Activated naive CD8-positive, alpha-beta T cell treated with anti-CD3 and anti-CD28 coated beads, Interleukin-2, amount 50 U/mL, for 24 hours (primary cell): ENCODE measurements at regions not wholly inside any gene's neighbourhood (a gene's known extent, or its start where the extent isn't known, plus 50 kb on each side); places are given as distances from the start of the nearest gene placed in this dataset.

Experiments
- ATAC-seq: fragments of 150-1000 bp; cut with Tn5 transposase; one replicate; pipeline ENCODE4 v1.10.0; 2021
- DNase-seq: peaks from one replicate; pipeline ENCODE4 v3.0.0; 2021
- H3K27ac Mint-ChIP-seq: one replicate; pipeline ENCODE4 v1.8.0; 2021; ENCODE audit warnings: mild to moderate bottlenecking, mixed read lengths
- H3K27me3 Mint-ChIP-seq: one replicate; pipeline ENCODE4 v1.8.0; 2021; ENCODE audit warnings: mixed read lengths
- H3K36me3 Mint-ChIP-seq: one replicate; pipeline ENCODE4 v1.8.0; 2021; ENCODE audit warnings: low read depth, mixed read lengths
- H3K4me1 Mint-ChIP-seq: one replicate; pipeline ENCODE4 v1.8.0; 2021; ENCODE audit warnings: mixed read lengths
- H3K4me3 Mint-ChIP-seq: one replicate; pipeline ENCODE4 v1.8.0; 2021; ENCODE audit warnings: mild to moderate bottlenecking, moderate library complexity, mixed read lengths
- H3K9me3 Mint-ChIP-seq: one replicate; pipeline ENCODE4 v1.8.0; 2021; ENCODE audit warnings: mixed read lengths

- DNase-seq = no peak
- Mint-ChIP-seq H3K4me1 (no peaks in the 10 kb centered on the region), H3K27me3 (peaks cover 35% of the 10 kb centered on the region), H3K36me3 (no peaks in the 10 kb centered on the region), H3K9me3 (no peaks in the 10 kb centered on the region), H3K27ac (no peak overlapping the region), H3K4me3 (no peak overlapping the region)
- ATAC-seq = no peak
Observed at GRCh38 chr10:4749271-4749574, 76.8 kb upstream of the AKR1E2 start.

GRCh38 chr10:4748491-4749270 is 77.3 kb upstream of the AKR1E2 start:
- no peak overlapping the region for H3K27ac Mint-ChIP-seq
- ATAC-seq (no peak), DNase-seq (no peak)
- H3K27me3 Mint-ChIP-seq = peaks cover 38% of the 10 kb centered on the region
- no peaks in the 10 kb centered on the region for H3K9me3 Mint-ChIP-seq
- H3K36me3 Mint-ChIP-seq = no peaks in the 10 kb centered on the region
- no peak overlapping the region for H3K4me3 Mint-ChIP-seq
- no peaks in the 10 kb centered on the region for H3K4me1 Mint-ChIP-seq

- DNase-seq = no peak
- Mint-ChIP-seq H3K27me3 (peaks cover 33% of the 10 kb centered on the region), H3K4me1 (no peaks in the 10 kb centered on the region), H3K9me3 (no peaks in the 10 kb centered on the region), H3K27ac (no peak overlapping the region), H3K4me3 (no peak overlapping the region), H3K36me3 (no peaks in the 10 kb centered on the region)
- no peak for ATAC-seq
Observed at GRCh38 chr10:4742217-4742616, 83.8 kb upstream of the AKR1E2 start.

GRCh38 chr10:4740471-4740870 is 85.5 kb upstream of the AKR1E2 start:
- ATAC-seq (no peak), DNase-seq (no peak)
- Mint-ChIP-seq H3K9me3 (no peaks in the 10 kb centered on the region), H3K27ac (no peak overlapping the region), H3K36me3 (no peaks in the 10 kb centered on the region), H3K27me3 (peaks cover 29% of the 10 kb centered on the region), H3K4me3 (no peak overlapping the region), H3K4me1 (no peaks in the 10 kb centered on the region)

- DNase-seq (no peak), ATAC-seq (no peak)
- H3K4me3 Mint-ChIP-seq = no peak overlapping the region
- H3K36me3 Mint-ChIP-seq = no peaks in the 10 kb centered on the region
- no peak overlapping the region for H3K27ac Mint-ChIP-seq
- H3K27me3 Mint-ChIP-seq = peaks cover 19% of the 10 kb centered on the region
- H3K4me1 Mint-ChIP-seq = peaks cover 7% of the 10 kb centered on the region
- H3K9me3 Mint-ChIP-seq = no peaks in the 10 kb centered on the region
Observed at GRCh38 chr10:4736608-4737007, 89.4 kb upstream of the AKR1E2 start.

GRCh38 chr10:4736183-4736582 is 89.8 kb upstream of the AKR1E2 start:
- no peaks in the 10 kb centered on the region for H3K9me3 Mint-ChIP-seq
- no peaks in the 10 kb centered on the region for H3K36me3 Mint-ChIP-seq
- DNase-seq (no peak), ATAC-seq (no peak)
- H3K27ac Mint-ChIP-seq = no peak overlapping the region
- H3K4me3 Mint-ChIP-seq = no peak overlapping the region
- H3K4me1 Mint-ChIP-seq = peaks cover 7% of the 10 kb centered on the region
- H3K27me3 Mint-ChIP-seq = peaks cover 21% of the 10 kb centered on the region

- Mint-ChIP-seq H3K36me3 (no peaks in the 10 kb centered on the region), H3K27ac (no peak overlapping the region), H3K4me1 (peaks cover 7% of the 10 kb centered on the region), H3K4me3 (no peak overlapping the region), H3K9me3 (no peaks in the 10 kb centered on the region), H3K27me3 (peaks cover 16% of the 10 kb centered on the region)
- no peak for DNase-seq
- ATAC-seq = no peak
Observed at GRCh38 chr10:4733843-4734224, 92.2 kb upstream of the AKR1E2 start.

GRCh38 chr10:4733150-4733842 is 92.7 kb upstream of the AKR1E2 start:
- Mint-ChIP-seq H3K4me1 (peaks cover 7% of the 10 kb centered on the region), H3K27me3 (peaks cover 16% of the 10 kb centered on the region), H3K36me3 (no peaks in the 10 kb centered on the region), H3K27ac (no peak overlapping the region), H3K4me3 (no peak overlapping the region), H3K9me3 (no peaks in the 10 kb centered on the region)
- DNase-seq (no peak), ATAC-seq (peak; percentile 40)

- Mint-ChIP-seq H3K4me1 (peaks cover 17% of the 10 kb centered on the region), H3K36me3 (no peaks in the 10 kb centered on the region)
- DNase-seq = no peak
Observed at GRCh38 chr10:4730998-4731397, 95.0 kb upstream of the AKR1E2 start.

GRCh38 chr10:4725917-4726606 is 99.9 kb upstream of the AKR1E2 start:
- Mint-ChIP-seq H3K27ac (peak overlapping the region; percentile 73), H3K9me3 (peaks cover 3% of the 10 kb centered on the region), H3K4me1 (peaks cover 13% of the 10 kb centered on the region), H3K4me3 (no peak overlapping the region), H3K27me3 (peaks cover 6% of the 10 kb centered on the region), H3K36me3 (no peaks in the 10 kb centered on the region)
- ATAC-seq (peak; percentile 84), DNase-seq (no peak)

More at GRCh38 chr10:4730998-4731397, 95.0 kb upstream of the AKR1E2 start:
- Mint-ChIP-seq H3K27me3 (peaks cover 15% of the 10 kb centered on the region), H3K27ac (no peak overlapping the region), H3K4me3 (no peak overlapping the region), H3K9me3 (peaks cover 3% of the 10 kb centered on the region)
- no peak for ATAC-seq

- Mint-ChIP-seq H3K36me3 (no peaks in the 10 kb centered on the region), H3K27ac (no peak overlapping the region), H3K4me3 (no peak overlapping the region), H3K9me3 (peaks cover 3% of the 10 kb centered on the region), H3K4me1 (peaks cover 14% of the 10 kb centered on the region), H3K27me3 (peaks cover 8% of the 10 kb centered on the region)
- ATAC-seq = no peak
- no peak for DNase-seq
Observed at GRCh38 chr10:4723860-4724259, 102.1 kb upstream of the AKR1E2 start.

GRCh38 chr10:4721999-4722753 is 103.8 kb upstream of the AKR1E2 start:
- Mint-ChIP-seq H3K9me3 (no peaks in the 10 kb centered on the region), H3K27me3 (peaks cover 5% of the 10 kb centered on the region), H3K4me3 (no peak overlapping the region), H3K4me1 (peaks cover 9% of the 10 kb centered on the region), H3K36me3 (no peaks in the 10 kb centered on the region), H3K27ac (no peak overlapping the region)
- DNase-seq = no peak
- no peak for ATAC-seq

- H3K36me3 Mint-ChIP-seq = no peaks in the 10 kb centered on the region
- H3K4me1 Mint-ChIP-seq = peaks cover 2% of the 10 kb centered on the region
- DNase-seq (no peak), ATAC-seq (no peak)
- no peak overlapping the region for H3K27ac Mint-ChIP-seq
- no peak overlapping the region for H3K4me3 Mint-ChIP-seq
- H3K9me3 Mint-ChIP-seq = no peaks in the 10 kb centered on the region
- peaks cover 9% of the 10 kb centered on the region for H3K27me3 Mint-ChIP-seq
Observed at GRCh38 chr10:4720463-4720862, 105.5 kb upstream of the AKR1E2 start.

GRCh38 chr10:4719671-4720070 is 106.3 kb upstream of the AKR1E2 start:
- Mint-ChIP-seq H3K9me3 (no peaks in the 10 kb centered on the region), H3K4me1 (peaks cover 2% of the 10 kb centered on the region), H3K36me3 (no peaks in the 10 kb centered on the region), H3K27ac (no peak overlapping the region), H3K4me3 (no peak overlapping the region), H3K27me3 (peaks cover 13% of the 10 kb centered on the region)
- no peak for ATAC-seq
- DNase-seq = no peak
